GM23338 (cell line): ENCODE measurements at regions not wholly inside any gene's neighbourhood (a gene's known extent, or its start where the extent isn't known, plus 50 kb on each side); places are given as distances from the start of the nearest gene placed in this dataset.

Source experiments
- ATAC-seq: fragments of 200-7000 bp; cut with Tn5 transposase; 3 replicates; pipeline ENCODE4 v1.9.1; 2020
- DNase-seq: peaks from one replicate; pipeline ENCODE4 v3.0.0-alpha.2; 2015; ENCODE audit warnings: low spot score
- H2AFZ ChIP-seq: fragments of 200-600 bp; sonication (generic); 2 replicates; pipeline ENCODE4 v1.8.0; 2016; ENCODE audit warnings: antibody characterized with exemption, mild to moderate bottlenecking, moderate library complexity
- H3F3A ChIP-seq: fragments of 200-600 bp; sonication (generic); replicated peaks from 2 replicates; pipeline ENCODE4 v1.8.0; 2017; ENCODE audit warnings: antibody characterized with exemption, mixed run types, low read depth
- H3K27ac ChIP-seq: fragments of 200-600 bp; sonication (generic); 2 replicates; pipeline ENCODE4 v1.6.1; 2016; ENCODE audit warnings: low read depth
- H3K27me3 ChIP-seq: fragments of 200-600 bp; sonication (generic); 2 replicates; pipeline ENCODE4 v1.8.0; 2016; ENCODE audit warnings: mild to moderate bottlenecking, mixed run types, moderate library complexity; ENCODE audit not compliant: insufficient read depth
- H3K36me3 ChIP-seq: fragments of 200-600 bp; sonication (generic); 2 replicates; pipeline ENCODE4 v1.8.0; 2016; ENCODE audit warnings: mild to moderate bottlenecking; ENCODE audit not compliant: insufficient read depth
- H3K4me1 ChIP-seq: fragments of 200-600 bp; sonication (generic); 2 replicates; pipeline ENCODE4 v1.8.0; 2016; ENCODE audit warnings: mild to moderate bottlenecking, moderate library complexity; ENCODE audit not compliant: insufficient read depth
- H3K4me2 ChIP-seq: fragments of 200-600 bp; sonication (generic); 2 replicates; pipeline ENCODE4 v1.7.1; 2017; ENCODE audit warnings: mixed run types
- H3K4me3 ChIP-seq: fragments of 200-600 bp; sonication (generic); 2 replicates; pipeline ENCODE4 v1.6.1; 2016; ENCODE audit warnings: mixed run types
- H3K79me2 ChIP-seq: fragments of 200-600 bp; sonication (generic); replicated peaks from 2 replicates; pipeline ENCODE4 v1.8.0; 2017; ENCODE audit warnings: mild to moderate bottlenecking; ENCODE audit not compliant: insufficient read depth
- H3K9me2 ChIP-seq: fragments of 200-600 bp; sonication (generic); 2 replicates; pipeline ENCODE4 v1.8.0; 2017; ENCODE audit not compliant: insufficient read depth
- H4K20me1 ChIP-seq: fragments of 200-600 bp; sonication (generic); replicated peaks from 2 replicates; pipeline ENCODE4 v1.8.0; 2017; ENCODE audit warnings: mild to moderate bottlenecking; ENCODE audit not compliant: insufficient read depth
- H3K27ac Mint-ChIP-seq: 2 replicates; pipeline ENCODE4 v1.8.0; 2020; ENCODE audit warnings: inconsistent platforms, mild to moderate bottlenecking, moderate library complexity, mixed read lengths
- H3K27me3 Mint-ChIP-seq: 3 replicates; pipeline ENCODE4 v1.8.0; 2022; ENCODE audit warnings: low read depth, mild to moderate bottlenecking, moderate library complexity, mixed read lengths, inconsistent platforms; ENCODE audit not compliant: insufficient read depth, poor library complexity
- H3K36me3 Mint-ChIP-seq: 3 replicates; pipeline ENCODE4 v1.8.0; 2021; ENCODE audit warnings: low read depth, mild to moderate bottlenecking, inconsistent platforms, moderate library complexity, mixed read lengths
- H3K4me1 Mint-ChIP-seq: 3 replicates; pipeline ENCODE4 v1.8.0; 2020; ENCODE audit warnings: mild to moderate bottlenecking, inconsistent platforms, mixed read lengths
- H3K4me3 Mint-ChIP-seq: 3 replicates; pipeline ENCODE4 v1.8.0; 2021; ENCODE audit warnings: moderate library complexity, mild to moderate bottlenecking, inconsistent platforms, mixed read lengths
- H3K9me3 Mint-ChIP-seq: 3 replicates; pipeline ENCODE4 v1.8.0; 2020; ENCODE audit warnings: moderate library complexity, mild to moderate bottlenecking, inconsistent platforms, mixed read lengths
- CREB1 ChIP-seq: fragments of 250-450 bp; sonication (Bioruptor Pico); IDR thresholded peaks from 2 replicates; pipeline ENCODE4 v1.5.0; 2020; ENCODE audit warnings: low read depth, mild to moderate bottlenecking, moderate library complexity
- ETS1 ChIP-seq: IDR thresholded peaks from 2 replicates; pipeline ENCODE4 v1.6.1; 2016; ENCODE audit warnings: antibody characterized with exemption
- NANOG ChIP-seq: IDR thresholded peaks from 2 replicates; pipeline ENCODE4 v1.6.1; 2016; ENCODE audit warnings: antibody characterized with exemption, borderline replicate concordance
- POLR2AphosphoS5 ChIP-seq: IDR thresholded peaks from 2 replicates; pipeline ENCODE4 v1.6.1; 2016; ENCODE audit warnings: antibody characterized with exemption, low read depth
- STAT1 ChIP-seq: IDR thresholded peaks from one replicate; pipeline ENCODE4 v1.6.1; 2016; ENCODE audit warnings: antibody characterized with exemption; ENCODE audit not compliant: unreplicated experiment
- TF ChIP-seq, protein P1 (sequence below), 2 experiments: fragments of 200-600 bp in 1 of 2; sonication (generic) in 1 of 2; conservative IDR thresholded peaks; 2 replicates each; pipeline versions ENCODE4 v1.5.1 to v1.6.1; 2016 to 2017; ENCODE audit warnings: antibody characterized with exemption in 2 of 2, low read depth in 2 of 2, mild to moderate bottlenecking in 2 of 2, moderate library complexity in 1 of 2

GRCh38 chrX:13938829-13939530 is 90.7 kb downstream of the GEMIN8 start:
- peaks cover 30% of the 10 kb centered on the region for H3K79me2 ChIP-seq
- peak overlapping the region; percentile 82 for H3K4me2 ChIP-seq
- ATAC-seq (peak; percentile 3), DNase-seq (peak; percentile 44)
- peaks cover 46% of the 10 kb centered on the region for H3K4me1 ChIP-seq
- H3K4me3 ChIP-seq, result peak overlapping the region; percentile 69
- H3K36me3 ChIP-seq, result no peaks in the 10 kb centered on the region
- H2AFZ ChIP-seq, result no peak overlapping the region
- no peaks in the 10 kb centered on the region for H3F3A ChIP-seq
- no peaks in the 10 kb centered on the region for H4K20me1 ChIP-seq
- H3K9me2 ChIP-seq, result no peaks in the 10 kb centered on the region
- peak overlapping the region; percentile 92 for H3K27ac ChIP-seq
- peaks cover 4% of the 10 kb centered on the region for H3K27me3 Mint-ChIP-seq
- H3K4me1 Mint-ChIP-seq, result peaks cover 42% of the 10 kb centered on the region
- H3K27me3 ChIP-seq, result no peaks in the 10 kb centered on the region
- peak overlapping the region; percentile 89 for H3K27ac Mint-ChIP-seq
- peaks cover 8% of the 10 kb centered on the region for H3K36me3 Mint-ChIP-seq
- H3K9me3 Mint-ChIP-seq, result no peaks in the 10 kb centered on the region; the same call in 2 of the 3 replicates
- peak overlapping the region; percentile 64 for H3K4me3 Mint-ChIP-seq
- TF ChIP-seq ETS1 (0 out of 2 replicates have a peak, but pooled peaks have one; percentile 10), STAT1 (no peak)

GRCh38 chrX:13938051-13938828 is 91.5 kb downstream of the GEMIN8 start:
- Histone ChIP-seq H3K36me3 (no peaks in the 10 kb centered on the region), H3K4me1 (peaks cover 49% of the 10 kb centered on the region), H4K20me1 (no peaks in the 10 kb centered on the region), H3K4me3 (peak overlapping the region; percentile 69), H3F3A (no peaks in the 10 kb centered on the region), H2AFZ (no peak overlapping the region), H3K4me2 (peak overlapping the region; percentile 82), H3K9me2 (no peaks in the 10 kb centered on the region), H3K27me3 (no peaks in the 10 kb centered on the region), H3K79me2 (peaks cover 37% of the 10 kb centered on the region), H3K27ac (peak overlapping the region; percentile 92)
- Mint-ChIP-seq H3K9me3 (no peaks in the 10 kb centered on the region; the same call in 2 of the 3 replicates), H3K4me3 (peak overlapping the region; percentile 90), H3K27ac (peak overlapping the region; percentile 92), H3K27me3 (peaks cover 4% of the 10 kb centered on the region), H3K36me3 (peaks cover 15% of the 10 kb centered on the region), H3K4me1 (peaks cover 44% of the 10 kb centered on the region)
- ATAC-seq, result peak; percentile 77
- TF ChIP-seq NANOG (no peak), POLR2AphosphoS5 (no peak), CREB1 (peak; percentile 69), STAT1 (no peak), ETS1 (no peak)
- TF ChIP-seq, protein P1, sequence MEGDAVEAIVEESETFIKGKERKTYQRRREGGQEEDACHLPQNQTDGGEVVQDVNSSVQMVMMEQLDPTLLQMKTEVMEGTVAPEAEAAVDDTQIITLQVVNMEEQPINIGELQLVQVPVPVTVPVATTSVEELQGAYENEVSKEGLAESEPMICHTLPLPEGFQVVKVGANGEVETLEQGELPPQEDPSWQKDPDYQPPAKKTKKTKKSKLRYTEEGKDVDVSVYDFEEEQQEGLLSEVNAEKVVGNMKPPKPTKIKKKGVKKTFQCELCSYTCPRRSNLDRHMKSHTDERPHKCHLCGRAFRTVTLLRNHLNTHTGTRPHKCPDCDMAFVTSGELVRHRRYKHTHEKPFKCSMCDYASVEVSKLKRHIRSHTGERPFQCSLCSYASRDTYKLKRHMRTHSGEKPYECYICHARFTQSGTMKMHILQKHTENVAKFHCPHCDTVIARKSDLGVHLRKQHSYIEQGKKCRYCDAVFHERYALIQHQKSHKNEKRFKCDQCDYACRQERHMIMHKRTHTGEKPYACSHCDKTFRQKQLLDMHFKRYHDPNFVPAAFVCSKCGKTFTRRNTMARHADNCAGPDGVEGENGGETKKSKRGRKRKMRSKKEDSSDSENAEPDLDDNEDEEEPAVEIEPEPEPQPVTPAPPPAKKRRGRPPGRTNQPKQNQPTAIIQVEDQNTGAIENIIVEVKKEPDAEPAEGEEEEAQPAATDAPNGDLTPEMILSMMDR (conservative IDR thresholded peaks at IDR 0.05; ENCODE audit: low read depth in 2 of 2), result peak in 1 of 2 experiments; percentile 22; a peak in 2 of 4 replicates
- peak; percentile 76 for DNase-seq
